ENCODE measurements at regions not wholly inside any gene's neighbourhood (a gene's known extent, or its start where the extent isn't known, plus 50 kb on each side); places are given as distances from the start of the nearest gene placed in this dataset.

GRCh38 chr6:109315341-109316110, 66.7 kb downstream of the CD164 start:
- Histone ChIP-seq H3K27me3 (ENCODE audit: control insufficient read depth, insufficient read depth, low read length) (no peaks in the 10 kb centered on the region), H3K36me3 (replicated peaks; ENCODE audit: control insufficient read depth, insufficient read depth, low read length) (no peaks in the 10 kb centered on the region), H3K4me3 (ENCODE audit: insufficient read depth, low read depth, low read length) (no peak overlapping the region)
- no peak for DNase-seq

DNA sequence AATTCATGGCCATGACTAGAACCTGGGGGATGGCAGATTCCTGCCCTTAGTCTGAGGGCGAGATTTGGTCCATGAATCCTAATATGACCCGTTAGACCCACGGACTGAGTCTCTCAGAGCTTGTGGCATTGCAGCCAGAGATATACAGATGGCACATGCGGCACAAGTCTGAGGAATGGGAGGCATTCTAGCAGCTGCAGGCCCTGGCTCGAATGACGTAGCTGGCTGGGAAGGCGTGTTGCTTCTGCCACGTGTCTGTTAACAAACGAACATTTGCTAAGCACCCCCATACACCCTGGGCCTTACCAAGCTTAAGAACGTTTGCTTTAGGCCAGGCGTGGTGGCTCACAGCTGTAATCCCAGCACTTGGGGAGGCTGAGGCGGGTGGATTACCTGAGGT, 68.0 kb downstream of the CD164 start:
- no peaks in the 10 kb centered on the region for H3K27me3 ChIP-seq (ENCODE audit: control insufficient read depth, insufficient read depth, low read length)
- H3K36me3 ChIP-seq (replicated peaks; ENCODE audit: control insufficient read depth, insufficient read depth, low read length): no peaks in the 10 kb centered on the region
- DNase-seq: no peak
- H3K4me3 ChIP-seq (ENCODE audit: insufficient read depth, low read depth, low read length): no peak overlapping the region

GRCh38 chr6:109313139-109313538, 69.1 kb downstream of the CD164 start:
- DNase-seq: no peak
- Histone ChIP-seq H3K4me3 (ENCODE audit: insufficient read depth, low read depth, low read length) (no peak overlapping the region), H3K36me3 (replicated peaks; ENCODE audit: control insufficient read depth, insufficient read depth, low read length) (no peaks in the 10 kb centered on the region), H3K27me3 (ENCODE audit: control insufficient read depth, insufficient read depth, low read length) (no peaks in the 10 kb centered on the region)

- DNase-seq: no peak
- Histone ChIP-seq H3K36me3 (replicated peaks; ENCODE audit: control insufficient read depth, insufficient read depth, low read length) (no peaks in the 10 kb centered on the region), H3K4me3 (ENCODE audit: insufficient read depth, low read depth, low read length) (no peak overlapping the region), H3K27me3 (ENCODE audit: control insufficient read depth, insufficient read depth, low read length) (no peaks in the 10 kb centered on the region)
These were observed 70.8 kb downstream of the CD164 start for GRCh38 chr6:109311471-109311870.

DNA sequence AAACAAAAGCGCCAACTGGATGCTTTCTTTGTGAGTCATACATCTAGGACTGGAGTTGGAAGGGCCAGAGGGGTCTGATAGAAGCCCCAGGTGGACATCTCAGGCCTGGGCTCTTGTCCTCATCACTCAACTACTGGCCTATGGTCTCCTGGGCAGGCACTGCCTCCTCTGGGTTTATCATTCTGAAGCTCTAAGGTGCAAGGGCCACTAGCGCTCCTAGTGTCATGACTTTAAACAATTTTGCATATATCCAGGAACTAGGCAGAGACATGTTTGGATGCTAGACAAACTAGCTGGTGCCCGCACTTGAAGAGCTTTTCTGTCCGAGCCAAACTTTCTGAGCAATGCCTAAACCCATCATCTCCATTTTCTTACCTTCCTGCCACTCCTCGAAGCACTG, 72.3 kb downstream of the CD164 start:
- Histone ChIP-seq H3K36me3 (replicated peaks; ENCODE audit: control insufficient read depth, insufficient read depth, low read length) (no peaks in the 10 kb centered on the region), H3K27me3 (ENCODE audit: control insufficient read depth, insufficient read depth, low read length) (no peaks in the 10 kb centered on the region), H3K4me3 (ENCODE audit: insufficient read depth, low read depth, low read length) (no peak overlapping the region)
- DNase-seq: no peak

DNA sequence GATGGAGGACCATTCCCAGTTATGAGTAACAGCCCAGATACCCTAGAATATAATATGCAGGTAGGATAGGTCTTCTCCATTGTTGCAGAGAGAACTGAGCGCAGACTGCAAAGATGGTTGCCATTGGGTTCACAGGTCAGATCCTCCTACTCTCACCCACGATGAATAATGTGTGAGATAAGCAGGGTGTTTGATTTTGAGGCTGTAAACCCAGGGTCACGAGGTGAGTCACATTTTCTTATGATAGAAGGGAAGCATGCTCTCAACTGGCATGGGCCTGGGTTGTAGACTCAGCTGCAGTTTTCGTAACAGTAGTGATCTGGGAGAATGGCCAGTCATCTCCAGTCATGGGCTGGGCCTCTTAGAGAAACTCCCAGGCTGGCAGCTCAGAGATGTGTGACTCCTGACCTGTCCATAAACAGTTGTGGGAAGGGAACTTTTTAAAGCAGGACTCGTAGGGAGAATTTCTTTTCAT, 74.2 kb downstream of the CD164 start:
- DNase-seq: no peak
- Histone ChIP-seq H3K4me3 (ENCODE audit: insufficient read depth, low read depth, low read length) (no peak overlapping the region), H3K36me3 (replicated peaks; ENCODE audit: control insufficient read depth, insufficient read depth, low read length) (no peaks in the 10 kb centered on the region), H3K27me3 (ENCODE audit: control insufficient read depth, insufficient read depth, low read length) (no peaks in the 10 kb centered on the region)

DNA sequence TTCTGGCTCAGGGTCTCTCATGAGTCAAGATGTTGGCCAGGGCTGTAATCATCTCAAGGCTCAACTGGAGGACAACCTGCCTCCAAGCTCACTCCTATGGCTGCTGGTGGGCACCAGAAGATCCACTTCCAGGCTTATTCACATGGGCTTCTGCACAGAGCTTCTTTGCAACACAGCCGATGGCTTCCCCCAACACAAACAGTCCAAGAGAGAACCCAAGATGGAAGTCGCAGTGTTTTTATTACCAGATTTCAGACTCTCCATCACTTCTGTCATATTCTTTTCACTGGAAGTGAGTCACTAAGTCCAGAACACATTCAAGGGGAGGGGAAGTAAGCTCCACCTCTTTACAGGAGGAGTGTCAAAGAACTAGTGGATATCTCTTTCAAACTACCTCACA, 75.5 kb downstream of the CD164 start:
- no peak overlapping the region for H3K4me3 ChIP-seq (ENCODE audit: insufficient read depth, low read depth, low read length)
- H3K36me3 ChIP-seq (replicated peaks; ENCODE audit: control insufficient read depth, insufficient read depth, low read length): no peaks in the 10 kb centered on the region
- no peak for DNase-seq
- no peaks in the 10 kb centered on the region for H3K27me3 ChIP-seq (ENCODE audit: control insufficient read depth, insufficient read depth, low read length)

GRCh38 chr6:109305028-109305427, 77.2 kb downstream of the CD164 start:
- no peak for DNase-seq
- H3K4me3 ChIP-seq (ENCODE audit: insufficient read depth, low read depth, low read length): no peak overlapping the region
- H3K27me3 ChIP-seq (ENCODE audit: control insufficient read depth, insufficient read depth, low read length): no peaks in the 10 kb centered on the region
- no peaks in the 10 kb centered on the region for H3K36me3 ChIP-seq (replicated peaks; ENCODE audit: control insufficient read depth, insufficient read depth, low read length)

DNA sequence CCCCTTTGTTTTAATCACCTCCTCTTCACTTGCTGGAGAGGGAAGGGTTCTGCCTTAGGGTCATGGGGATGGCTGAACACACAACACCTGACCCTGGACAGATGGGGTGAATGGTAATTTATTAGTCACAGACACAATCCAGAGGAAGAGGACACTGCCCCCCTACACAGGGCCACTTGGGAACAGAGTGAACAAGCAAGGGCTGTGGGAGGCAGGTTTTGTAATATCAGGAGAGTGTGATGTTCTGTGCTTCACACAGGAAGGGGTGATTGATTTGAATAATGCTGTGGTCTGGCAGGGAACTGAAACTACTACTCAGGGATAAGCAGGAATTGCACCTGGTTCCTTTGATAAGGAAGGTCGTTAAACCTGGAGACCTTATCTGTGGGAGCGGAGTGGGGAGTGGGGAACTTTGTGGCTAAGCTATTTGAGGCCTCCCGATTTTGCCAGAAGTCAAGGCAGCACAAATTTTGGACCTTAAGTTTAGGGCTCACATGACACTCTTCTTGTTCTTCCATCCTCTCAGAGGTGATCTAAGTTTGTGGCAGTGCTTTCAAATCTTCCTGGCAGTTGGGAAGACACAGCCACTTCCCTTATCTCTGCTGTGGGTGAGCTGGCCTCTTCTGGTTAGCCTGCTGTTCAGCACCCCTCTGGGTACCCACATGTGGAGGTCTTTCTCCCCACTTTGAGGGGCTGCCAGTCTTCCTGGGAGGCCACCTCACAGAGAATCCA, 77.8 kb downstream of the CD164 start:
- no peak for DNase-seq
- H3K36me3 ChIP-seq (replicated peaks; ENCODE audit: control insufficient read depth, insufficient read depth, low read length): no peaks in the 10 kb centered on the region
- H3K27me3 ChIP-seq (ENCODE audit: control insufficient read depth, insufficient read depth, low read length): no peaks in the 10 kb centered on the region
- no peak overlapping the region for H3K4me3 ChIP-seq (ENCODE audit: insufficient read depth, low read depth, low read length)

GRCh38 chr6:109303640-109304283, 78.5 kb downstream of the CD164 start:
- H3K36me3 ChIP-seq (replicated peaks; ENCODE audit: control insufficient read depth, insufficient read depth, low read length): no peaks in the 10 kb centered on the region
- H3K27me3 ChIP-seq (ENCODE audit: control insufficient read depth, insufficient read depth, low read length): no peaks in the 10 kb centered on the region
- H3K4me3 ChIP-seq (ENCODE audit: insufficient read depth, low read depth, low read length): no peak overlapping the region
- DNase-seq: no peak

DNA sequence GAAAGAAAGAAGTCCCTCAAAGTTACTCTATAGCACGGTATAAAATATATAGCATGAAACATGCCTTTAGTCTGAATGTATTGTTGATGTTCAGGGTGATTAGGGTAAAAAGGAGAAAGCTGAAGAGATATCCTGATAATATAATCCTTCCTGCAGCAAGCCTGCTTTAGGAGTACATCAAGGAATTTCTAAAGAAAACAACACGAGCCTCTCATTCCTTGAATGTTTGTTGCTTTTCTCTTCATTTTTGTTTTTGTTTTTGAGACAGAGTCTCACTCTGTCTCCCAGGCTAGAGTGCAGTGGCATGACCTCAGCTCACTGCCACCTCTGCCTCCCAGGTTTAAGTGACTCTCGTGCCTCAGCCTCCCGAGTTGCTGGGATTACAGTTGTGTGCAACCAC, 79.1 kb downstream of the CD164 start:
- Histone ChIP-seq H3K4me3 (ENCODE audit: insufficient read depth, low read depth, low read length) (no peak overlapping the region), H3K27me3 (ENCODE audit: control insufficient read depth, insufficient read depth, low read length) (no peaks in the 10 kb centered on the region), H3K36me3 (replicated peaks; ENCODE audit: control insufficient read depth, insufficient read depth, low read length) (no peaks in the 10 kb centered on the region)
- DNase-seq: no peak

DNA sequence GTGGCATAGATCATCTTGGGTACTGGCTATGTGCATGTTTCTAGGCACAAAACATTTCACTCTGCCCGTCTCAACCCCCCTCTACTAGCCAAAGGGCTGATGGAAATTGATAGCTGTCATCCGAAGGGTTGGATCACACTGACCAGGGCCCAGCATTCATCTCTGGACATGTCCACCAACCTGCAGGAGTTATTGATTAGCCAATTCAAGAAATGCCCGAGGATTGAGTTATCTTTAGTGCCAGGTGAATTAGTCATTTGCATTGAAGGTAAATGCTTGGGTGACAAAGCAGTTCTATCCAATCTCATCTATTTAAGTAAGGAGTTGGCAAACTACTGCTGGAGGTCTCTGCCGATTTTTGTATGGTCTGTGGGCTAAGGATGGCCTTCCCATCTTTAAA, 80.1 kb downstream of the CD164 start:
- H3K36me3 ChIP-seq (replicated peaks; ENCODE audit: control insufficient read depth, insufficient read depth, low read length): no peaks in the 10 kb centered on the region
- H3K27me3 ChIP-seq (ENCODE audit: control insufficient read depth, insufficient read depth, low read length): no peaks in the 10 kb centered on the region
- DNase-seq: no peak
- H3K4me3 ChIP-seq (ENCODE audit: insufficient read depth, low read depth, low read length): no peak overlapping the region

- Histone ChIP-seq H3K36me3 (replicated peaks; ENCODE audit: control insufficient read depth, insufficient read depth, low read length) (no peaks in the 10 kb centered on the region), H3K27me3 (ENCODE audit: control insufficient read depth, insufficient read depth, low read length) (no peaks in the 10 kb centered on the region), H3K4me3 (ENCODE audit: insufficient read depth, low read depth, low read length) (no peak overlapping the region)
- no peak for DNase-seq
These were observed 80.8 kb downstream of the CD164 start for GRCh38 chr6:109301418-109301817.

DNA sequence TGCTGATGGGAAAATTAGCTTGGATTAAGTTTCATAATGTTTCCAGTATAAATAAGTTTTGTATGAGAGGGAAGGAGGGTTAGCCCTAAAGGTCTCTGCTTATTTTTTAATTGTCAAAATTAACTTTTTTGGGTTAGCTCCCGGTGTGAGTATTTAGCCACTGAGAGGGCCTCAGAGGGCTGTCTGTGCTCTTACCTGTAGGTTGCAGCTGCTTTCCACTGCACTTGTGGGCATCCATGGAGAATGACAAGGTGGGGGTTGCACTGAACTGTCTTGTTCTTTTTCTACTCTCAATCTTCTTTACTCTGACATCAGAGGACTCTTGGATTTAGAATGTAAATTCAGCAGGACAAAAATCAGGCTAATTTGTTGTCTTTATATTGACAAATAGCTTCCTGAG, 81.4 kb downstream of the CD164 start:
- Histone ChIP-seq H3K36me3 (replicated peaks; ENCODE audit: control insufficient read depth, insufficient read depth, low read length) (no peaks in the 10 kb centered on the region), H3K27me3 (ENCODE audit: control insufficient read depth, insufficient read depth, low read length) (no peaks in the 10 kb centered on the region), H3K4me3 (ENCODE audit: insufficient read depth, low read depth, low read length) (no peak overlapping the region)
- no peak for DNase-seq

Data from H7 (cell line).